Adrenal gland (tissue), 9 donors: ENCODE measurements at regions not wholly inside any gene's neighbourhood (a gene's known extent, or its start where the extent isn't known, plus 50 kb on each side); places are given as distances from the start of the nearest gene placed in this dataset.

Source experiments
- DNase-seq, 7 donors: peaks; one replicate each; pipeline ENCODE4 v3.0.0-alpha.2; 2019 to 2020
- H3K27ac ChIP-seq, 5 donors: fragments of 200-600 bp; sonication (generic) in 4 of 5; 1 replicate in 3 of 5; 2 replicates in 2 of 5; pipeline versions ENCODE4 v1.5.1 to v1.8.0; 2016 to 2020; ENCODE audit warnings: mild to moderate bottlenecking in 1 of 5
- H3K27me3 ChIP-seq: fragments of 200-600 bp; 2 replicates; pipeline ENCODE4 v1.8.0; 2021
- H3K36me3 ChIP-seq, 2 donors: fragments of 200-600 bp; replicated peaks in 1 of 2; 1 replicate in 1 of 2; 2 replicates in 1 of 2; pipeline versions ENCODE4 v1.5.1 to v1.8.0; 2018 to 2022
- H3K4me1 ChIP-seq, 2 donors: fragments of 200-600 bp; replicated peaks in 1 of 2; 1 replicate in 1 of 2; 2 replicates in 1 of 2; pipeline versions ENCODE4 v1.5.1 to v1.8.0; 2018 to 2021
- H3K4me3 ChIP-seq, 4 donors: fragments of 200-600 bp; sonication (generic) in 3 of 4; one replicate each; pipeline ENCODE4 v1.5.1; 2016 to 2018
- H3K9me3 ChIP-seq, 3 donors: fragments of 200-600 bp; sonication (generic) in 1 of 3; replicated peaks in 1 of 3; 1 replicate in 2 of 3; 2 replicates in 1 of 3; pipeline versions ENCODE4 v1.5.1 to v1.8.0; 2016 to 2021
- POLR2A ChIP-seq, 2 donors: fragments of 450-650 bp; IDR thresholded peaks; one replicate each; pipeline ENCODE4 v1.6.1; 2017; ENCODE audit warnings: antibody characterized with exemption in 2 of 2, mild to moderate bottlenecking in 2 of 2, moderate library complexity in 1 of 2
- whole genome bisulfite sequencing, 4 donors: extraction: QIAGEN DNeasy Blood & Tissue Kit in 2 of 4; methylation state at CpG; one replicate each; pipeline versions ENCODE4 v1.1.5 to v1.1.7; 2013 to 2017; 5-methylcytosine and 5-hydroxymethylcytosine counted together
- intact Hi-C, 2 donors: fragments of 100-400 bp; cut with DNase I; formaldehyde crosslinking; loops; one replicate each; pipeline versions ENCODE4 v1.14.1 to v1.15.0; 2022 to 2023
- TF ChIP-seq, protein P1 (sequence below), 6 experiments: fragments of 450-650 bp in 4 of 6; fragments of 200-600 bp in 2 of 6; sonication (generic) in 1 of 6; IDR thresholded peaks; 1 replicate in 5 of 6; 2 replicates in 1 of 6; pipeline versions ENCODE4 v1.5.1 to v1.8.0; 2016 to 2021; ENCODE audit warnings: antibody characterized with exemption in 6 of 6, mild to moderate bottlenecking in 2 of 6, moderate library complexity in 1 of 6
- donor health status: healthy with polysubstance abuse.
- donor health status: Bipolar disorder and iron deficiency.
- donor health status: DM: yes; HTN: yes; CAD: no.
- donor health status: DM: no; HTN: no; CAD: no.
- donor health status: DM: no; HTN: no; CAD: no.

DNA sequence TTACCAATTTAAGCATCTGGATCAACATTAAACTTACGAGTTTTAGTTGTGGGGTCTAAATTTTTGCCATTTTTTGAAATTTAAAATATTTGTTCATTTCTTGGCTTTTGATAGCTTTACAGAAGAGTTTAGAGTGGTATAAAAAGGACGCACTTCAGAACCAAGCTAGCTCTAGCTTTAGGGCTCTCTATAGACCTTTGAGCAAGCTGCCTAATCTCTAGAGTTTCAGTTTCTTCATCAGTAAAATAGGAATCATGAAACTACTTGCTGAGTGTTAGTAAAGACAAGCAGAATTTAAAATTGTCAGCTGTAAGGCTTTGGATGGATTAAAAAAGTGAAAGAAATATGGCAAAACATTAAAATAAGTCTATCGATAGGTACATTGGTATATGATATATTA is 266.5 kb downstream of the IPMK start:
- H3K27me3 ChIP-seq: no peaks in the 10 kb centered on the region
- intact Hi-C loops: no loop called here
- TF ChIP-seq, protein P1, sequence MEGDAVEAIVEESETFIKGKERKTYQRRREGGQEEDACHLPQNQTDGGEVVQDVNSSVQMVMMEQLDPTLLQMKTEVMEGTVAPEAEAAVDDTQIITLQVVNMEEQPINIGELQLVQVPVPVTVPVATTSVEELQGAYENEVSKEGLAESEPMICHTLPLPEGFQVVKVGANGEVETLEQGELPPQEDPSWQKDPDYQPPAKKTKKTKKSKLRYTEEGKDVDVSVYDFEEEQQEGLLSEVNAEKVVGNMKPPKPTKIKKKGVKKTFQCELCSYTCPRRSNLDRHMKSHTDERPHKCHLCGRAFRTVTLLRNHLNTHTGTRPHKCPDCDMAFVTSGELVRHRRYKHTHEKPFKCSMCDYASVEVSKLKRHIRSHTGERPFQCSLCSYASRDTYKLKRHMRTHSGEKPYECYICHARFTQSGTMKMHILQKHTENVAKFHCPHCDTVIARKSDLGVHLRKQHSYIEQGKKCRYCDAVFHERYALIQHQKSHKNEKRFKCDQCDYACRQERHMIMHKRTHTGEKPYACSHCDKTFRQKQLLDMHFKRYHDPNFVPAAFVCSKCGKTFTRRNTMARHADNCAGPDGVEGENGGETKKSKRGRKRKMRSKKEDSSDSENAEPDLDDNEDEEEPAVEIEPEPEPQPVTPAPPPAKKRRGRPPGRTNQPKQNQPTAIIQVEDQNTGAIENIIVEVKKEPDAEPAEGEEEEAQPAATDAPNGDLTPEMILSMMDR (IDR thresholded peaks at IDR 0.05): no peak
- TF ChIP-seq POLR2A (IDR thresholded peaks at IDR 0.05): no peak
- no peaks in the 10 kb centered on the region for H3K36me3 ChIP-seq
- peaks cover 0 to 3% of the 10 kb centered on the region in 2 donors for H3K4me1 ChIP-seq
- 75 to 94% (median 85%) methylated on average over 3 of the region's 3 CpGs for WGBS, 4 donors
- no peak overlapping the region for H3K27ac ChIP-seq
- no peak for DNase-seq
- no peak overlapping the region for H3K4me3 ChIP-seq
- no peaks in the 10 kb centered on the region for H3K9me3 ChIP-seq

DNA sequence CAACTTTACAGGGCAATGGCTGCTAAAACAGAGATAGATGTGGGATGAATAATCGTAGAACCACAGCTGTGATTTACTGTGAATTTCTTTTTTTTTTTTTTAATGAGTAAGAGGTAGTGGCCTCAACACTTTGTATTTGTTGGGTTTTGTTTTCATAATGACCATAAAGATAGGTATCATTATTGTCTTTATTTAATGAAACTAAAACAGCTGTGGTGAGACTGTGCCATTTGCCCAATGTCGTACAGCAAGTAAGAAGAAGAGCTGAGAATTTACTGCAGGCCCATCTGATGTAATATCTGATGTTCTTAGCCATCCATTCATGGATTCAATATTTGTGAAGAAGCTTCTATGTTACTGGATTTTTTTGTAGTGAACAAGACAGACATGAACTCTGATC is 271.2 kb downstream of the IPMK start:
- Histone ChIP-seq H3K27me3 (no peaks in the 10 kb centered on the region), H3K9me3 (no peaks in the 10 kb centered on the region), H3K27ac (no peak overlapping the region), H3K36me3 (no peaks in the 10 kb centered on the region), H3K4me3 (no peak overlapping the region), H3K4me1 (no peaks in the 10 kb centered on the region)
- WGBS, 4 donors: 76 to 92% (median 85%) methylated on average over 2 of the region's 2 CpGs
- intact Hi-C loops: no loop called here
- no peak for DNase-seq
- TF ChIP-seq, protein P1 (IDR thresholded peaks at IDR 0.05): no peak
- TF ChIP-seq POLR2A (IDR thresholded peaks at IDR 0.05): no peak

DNA sequence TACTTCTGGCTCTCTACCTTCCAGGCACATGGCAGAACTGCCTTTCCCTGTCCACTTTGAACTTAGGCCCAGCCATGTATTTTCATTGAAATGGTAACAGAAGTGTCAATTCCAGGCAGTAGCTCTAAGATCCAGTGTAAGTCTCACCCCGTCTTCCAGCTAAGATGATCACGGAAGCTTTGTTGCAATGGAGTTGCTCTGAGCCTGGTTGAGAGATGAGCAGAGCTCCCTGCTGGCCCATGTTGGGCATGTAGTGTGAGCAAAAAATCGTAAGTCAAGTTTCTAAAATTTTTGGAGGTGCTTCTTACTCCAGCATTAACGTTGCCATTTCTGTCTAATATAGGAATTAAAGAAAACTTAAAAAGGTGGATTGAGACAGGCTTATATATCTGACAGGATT is 274.4 kb downstream of the IPMK start:
- 84 to 92% (median 91%) methylated on average over 4 of the region's 4 CpGs for whole genome bisulfite sequencing, 4 donors
- no peaks in the 10 kb centered on the region for H3K27me3 ChIP-seq
- H3K4me3 ChIP-seq: no peak overlapping the region
- TF ChIP-seq POLR2A (IDR thresholded peaks at IDR 0.05): no peak
- TF ChIP-seq, protein P1 (IDR thresholded peaks at IDR 0.05): no peak
- no peaks in the 10 kb centered on the region for H3K4me1 ChIP-seq
- intact Hi-C loops: no loop called here
- no peaks in the 10 kb centered on the region for H3K36me3 ChIP-seq
- no peak for DNase-seq
- no peak overlapping the region for H3K27ac ChIP-seq
- no peaks in the 10 kb centered on the region for H3K9me3 ChIP-seq

DNA sequence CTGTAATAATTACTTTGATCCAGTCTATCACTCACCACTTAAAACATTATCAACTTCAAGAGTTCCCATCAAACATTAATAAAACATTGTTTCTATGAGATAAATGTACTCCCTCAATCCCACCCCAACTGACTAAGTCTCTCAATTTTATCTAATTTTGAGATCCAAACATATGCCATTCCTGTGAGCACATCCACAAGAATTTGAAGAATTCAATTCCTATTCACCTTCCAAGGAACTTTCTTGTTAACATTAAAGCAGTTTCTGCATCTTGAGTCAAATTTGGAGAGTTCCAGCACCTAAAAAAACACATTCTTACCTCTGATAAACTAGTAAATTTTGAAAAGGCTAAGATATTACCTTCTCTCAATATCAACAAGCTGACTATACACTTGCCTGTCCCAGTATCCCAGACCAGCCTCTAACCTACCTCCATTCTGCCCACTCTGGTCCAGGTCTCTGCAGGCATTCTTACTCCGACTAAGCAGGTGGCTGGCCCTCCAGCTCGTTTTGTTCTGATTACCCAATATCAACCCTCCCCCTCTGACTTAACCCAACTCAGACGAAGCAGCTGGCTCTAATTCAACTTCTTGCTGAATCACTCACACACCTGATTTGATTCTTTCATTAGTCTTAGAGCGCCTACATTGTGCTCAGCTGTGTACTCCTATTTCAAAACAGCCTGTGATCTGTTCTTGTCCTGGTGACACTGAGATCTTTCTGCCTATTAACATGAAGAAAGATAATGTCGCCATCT is 275.2 kb downstream of the IPMK start:
- Histone ChIP-seq H3K4me1 (no peaks in the 10 kb centered on the region), H3K27ac (no peak overlapping the region), H3K9me3 (no peaks in the 10 kb centered on the region), H3K4me3 (no peak overlapping the region), H3K27me3 (no peaks in the 10 kb centered on the region), H3K36me3 (no peaks in the 10 kb centered on the region)
- intact Hi-C loops: no loop called here
- TF ChIP-seq, protein P1 (IDR thresholded peaks at IDR 0.05): no peak
- TF ChIP-seq POLR2A (IDR thresholded peaks at IDR 0.05): no peak
- peak in 2 of 7 donors; percentile 8 to 12 for DNase-seq
- 51 to 59% (median 57%) methylated on average over 5 of the region's 5 CpGs for WGBS, 4 donors
